Loucy (cell line): ENCODE measurements at regions not wholly inside any gene's neighbourhood (a gene's known extent, or its start where the extent isn't known, plus 50 kb on each side); places are given as distances from the start of the nearest gene placed in this dataset.

ENCODE experiments used
- H2AFZ ChIP-seq: fragments of 200-600 bp; sonication (generic); 2 replicates; pipeline ENCODE4 v1.6.0; 2016; ENCODE audit warnings: antibody characterized with exemption, mild to moderate bottlenecking, low read length, moderate library complexity
- H3F3A ChIP-seq: fragments of 200-600 bp; 2 replicates; pipeline ENCODE4 v1.6.0; 2016; ENCODE audit warnings: antibody characterized with exemption, low read depth, mild to moderate bottlenecking
- H3K27me3 ChIP-seq: fragments of 200-600 bp; sonication (generic); 2 replicates; pipeline ENCODE4 v1.6.1; 2014; ENCODE audit warnings: low read length, mild to moderate bottlenecking; ENCODE audit not compliant: insufficient read depth, poor library complexity, severe bottlenecking
- H3K36me3 ChIP-seq: fragments of 200-600 bp; sonication (generic); 2 replicates; pipeline ENCODE4 v1.6.1; 2016; ENCODE audit warnings: low read length; ENCODE audit not compliant: insufficient read depth
- H3K4me1 ChIP-seq: fragments of 200-600 bp; sonication (generic); 2 replicates; pipeline ENCODE4 v1.5.1; 2014; ENCODE audit warnings: low read length, mild to moderate bottlenecking; ENCODE audit not compliant: insufficient read depth, poor library complexity, severe bottlenecking
- H3K4me2 ChIP-seq: fragments of 200-600 bp; sonication (generic); 2 replicates; pipeline ENCODE4 v1.6.0; 2014; ENCODE audit warnings: antibody characterized with exemption, low read length, low read depth, mild to moderate bottlenecking; ENCODE audit not compliant: poor library complexity, severe bottlenecking
- H3K4me3 ChIP-seq: fragments of 200-600 bp; sonication (generic); 2 replicates; pipeline ENCODE4 v1.5.1; 2014; ENCODE audit warnings: low read length, mild to moderate bottlenecking, mixed read lengths; ENCODE audit not compliant: poor library complexity, severe bottlenecking
- H3K79me2 ChIP-seq: fragments of 200-600 bp; sonication (generic); 2 replicates; pipeline ENCODE4 v1.6.1; 2014; ENCODE audit warnings: low read length; ENCODE audit not compliant: insufficient read depth
- H3K9ac ChIP-seq: fragments of 200-600 bp; sonication (generic); 2 replicates; pipeline ENCODE4 v1.6.0; 2014; ENCODE audit warnings: mild to moderate bottlenecking, low read depth, low read length, moderate library complexity; ENCODE audit not compliant: poor library complexity, severe bottlenecking
- H3K9me2 ChIP-seq: fragments of 200-600 bp; sonication (generic); replicated peaks from 2 replicates; pipeline ENCODE4 v1.6.1; 2016; ENCODE audit warnings: low read depth, low read length, mixed read lengths
- H3K9me3 ChIP-seq: fragments of 200-600 bp; sonication (generic); 2 replicates; pipeline ENCODE4 v1.6.1; 2014; ENCODE audit warnings: mild to moderate bottlenecking, antibody characterized with exemption, low read length, low read depth; ENCODE audit not compliant: insufficient read depth
- H4K20me1 ChIP-seq: fragments of 200-600 bp; sonication (generic); 2 replicates; pipeline ENCODE4 v1.6.0; 2014; ENCODE audit warnings: antibody characterized with exemption, low read length, mild to moderate bottlenecking; ENCODE audit not compliant: insufficient read depth, poor library complexity, severe bottlenecking
- CTCF ChIP-seq: fragments of 200-600 bp; sonication (generic); conservative IDR thresholded peaks from 2 replicates; pipeline ENCODE4 v1.5.1; 2014; ENCODE audit warnings: mild to moderate bottlenecking, antibody characterized with exemption, low read length
- EZH2phosphoT487 ChIP-seq: fragments of 200-600 bp; IDR thresholded peaks from 2 replicates; pipeline ENCODE4 v1.6.1; 2018; ENCODE audit warnings: antibody characterized with exemption, mild to moderate bottlenecking, moderate library complexity, borderline replicate concordance

- no peaks in the 10 kb centered on the region for H3F3A ChIP-seq
- no peak overlapping the region for H3K4me2 ChIP-seq
- H3K9me3 ChIP-seq = no peaks in the 10 kb centered on the region
- no peaks in the 10 kb centered on the region for H3K4me1 ChIP-seq
- H3K9me2 ChIP-seq = no peaks in the 10 kb centered on the region
- no peaks in the 10 kb centered on the region for H3K79me2 ChIP-seq
- H3K27me3 ChIP-seq = no peaks in the 10 kb centered on the region
- no peaks in the 10 kb centered on the region for H4K20me1 ChIP-seq
- no peak overlapping the region for H2AFZ ChIP-seq
- no peak overlapping the region for H3K4me3 ChIP-seq
- no peak overlapping the region for H3K9ac ChIP-seq
- no peaks in the 10 kb centered on the region for H3K36me3 ChIP-seq
- TF ChIP-seq CTCF = no peak
- no peak for TF ChIP-seq EZH2phosphoT487
Observed at GRCh38 chr20:22861990-22862389, 173.1 kb upstream of the SSTR4 start.

GRCh38 chr20:22862671-22863230 is 172.4 kb upstream of the SSTR4 start:
- H3K27me3 ChIP-seq = no peaks in the 10 kb centered on the region
- H4K20me1 ChIP-seq = no peaks in the 10 kb centered on the region
- H3K9ac ChIP-seq = no peak overlapping the region
- H3K4me3 ChIP-seq = no peak overlapping the region
- H3K36me3 ChIP-seq = no peaks in the 10 kb centered on the region
- H3F3A ChIP-seq = no peaks in the 10 kb centered on the region
- no peaks in the 10 kb centered on the region for H3K79me2 ChIP-seq
- H3K9me2 ChIP-seq = no peaks in the 10 kb centered on the region
- H3K4me1 ChIP-seq = no peaks in the 10 kb centered on the region
- TF ChIP-seq CTCF = no peak
- no peak for TF ChIP-seq EZH2phosphoT487
- no peaks in the 10 kb centered on the region for H3K9me3 ChIP-seq
- no peak overlapping the region for H3K4me2 ChIP-seq
- no peak overlapping the region for H2AFZ ChIP-seq

GRCh38 chr20:22863826-22864225 is 171.3 kb upstream of the SSTR4 start:
- Histone ChIP-seq H3K79me2 (no peaks in the 10 kb centered on the region), H4K20me1 (no peaks in the 10 kb centered on the region), H3K4me2 (no peak overlapping the region), H3K9ac (no peak overlapping the region), H3K36me3 (no peaks in the 10 kb centered on the region), H3K9me2 (no peaks in the 10 kb centered on the region), H3K9me3 (no peaks in the 10 kb centered on the region), H3K4me1 (no peaks in the 10 kb centered on the region), H3F3A (no peaks in the 10 kb centered on the region), H3K4me3 (no peak overlapping the region), H3K27me3 (no peaks in the 10 kb centered on the region), H2AFZ (no peak overlapping the region)
- TF ChIP-seq CTCF = no peak
- no peak for TF ChIP-seq EZH2phosphoT487
